ENCODE measurements at regions not wholly inside any gene's neighbourhood (a gene's known extent, or its start where the extent isn't known, plus 50 kb on each side); places are given as distances from the start of the nearest gene placed in this dataset.

DNA sequence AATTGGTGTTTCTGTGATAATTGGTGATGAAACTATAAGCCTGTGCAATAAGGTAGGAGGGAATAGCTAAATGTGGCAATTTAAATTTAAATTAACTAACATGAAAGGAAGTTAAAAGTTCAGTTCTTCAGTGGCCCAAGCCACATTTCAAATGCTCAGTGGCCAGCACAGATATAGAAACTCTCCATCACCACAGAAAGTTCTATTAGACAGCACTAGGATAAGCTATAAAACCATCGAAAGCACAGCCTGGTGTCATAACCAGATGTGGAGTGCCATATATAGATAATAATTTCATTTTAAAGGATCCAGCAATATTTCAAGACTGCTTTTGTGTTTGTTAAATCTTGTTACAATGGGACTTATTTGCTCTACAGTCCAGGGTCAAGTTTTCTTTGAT, 119.3 kb upstream of the NR3C2 start:
- TF ChIP-seq CTCF (IDR thresholded peaks at IDR 0.05; ENCODE audit: low read depth, low read length) (no peak), EZH2phosphoT487 (IDR thresholded peaks at IDR 0.05; ENCODE audit: low read depth) (no peak)

Data from OCI-LY3 (cell line).